22Rv1 (cell line): ENCODE measurements at regions not wholly inside any gene's neighbourhood (a gene's known extent, or its start where the extent isn't known, plus 50 kb on each side); places are given as distances from the start of the nearest gene placed in this dataset.

Experiments
- H3K27ac ChIP-seq: fragments of 450-650 bp; 2 replicates; pipeline ENCODE4 v1.5.1; 2017
- CTCF ChIP-seq: fragments of 450-650 bp; IDR thresholded peaks from 2 replicates; pipeline ENCODE4 v1.5.1; 2017; ENCODE audit warnings: mild to moderate bottlenecking
- ZFX ChIP-seq: fragments of 450-650 bp; IDR thresholded peaks from 2 replicates; pipeline ENCODE4 v1.6.1; 2017; ENCODE audit warnings: antibody characterized with exemption, borderline replicate concordance

GRCh38 chr7:155166673-155167370 lies 96.7 kb downstream of the HTR5A start:
- no peak overlapping the region for H3K27ac ChIP-seq
- TF ChIP-seq CTCF (no peak), ZFX (no peak)

- no peak overlapping the region for H3K27ac ChIP-seq
- TF ChIP-seq CTCF (no peak), ZFX (no peak)
Measured at GRCh38 chr7:155167706-155168365, 97.7 kb downstream of the HTR5A start.

DNA sequence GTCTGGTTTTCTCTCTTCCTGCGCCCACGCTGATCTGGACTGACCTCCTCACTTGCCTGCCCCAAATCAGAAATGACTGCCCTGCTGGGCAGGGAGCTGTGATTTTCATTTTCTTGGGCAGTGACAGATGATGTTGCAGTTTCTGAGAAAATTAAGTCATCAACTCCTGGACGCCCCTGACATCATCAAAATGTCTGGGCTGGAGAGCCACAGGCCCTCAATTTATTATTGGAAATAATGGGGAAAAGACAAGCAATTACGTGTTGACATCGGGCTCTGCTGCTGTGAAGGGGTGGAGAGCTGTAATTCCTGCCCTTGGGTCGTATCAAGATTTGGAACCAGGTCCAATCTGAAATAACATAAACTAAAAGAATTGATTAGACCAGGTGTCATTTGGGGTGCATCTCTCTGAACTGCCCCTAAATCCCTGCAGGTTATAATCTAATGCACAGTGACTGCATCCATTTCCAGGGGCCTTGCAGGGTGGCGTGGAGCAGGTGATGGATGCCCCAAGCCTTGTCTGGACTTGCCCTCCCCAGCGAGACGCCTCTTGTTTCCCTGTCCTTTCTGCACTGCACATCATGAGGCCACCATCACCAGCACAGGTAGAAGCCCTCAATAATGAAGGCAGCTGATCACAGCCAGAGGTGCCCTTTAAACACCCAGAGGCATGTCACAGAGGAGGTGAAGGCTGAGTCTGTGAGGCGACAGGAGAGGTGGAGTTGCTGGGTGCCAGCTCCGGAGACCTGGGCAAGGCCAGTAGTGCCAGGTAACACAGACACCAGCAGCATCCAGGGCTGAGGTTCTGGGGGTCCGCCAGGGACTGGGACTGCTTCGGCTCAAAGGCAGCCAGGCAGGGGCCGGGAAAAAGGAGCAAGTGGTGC lies 98.7 kb downstream of the HTR5A start:
- H3K27ac ChIP-seq = no peak overlapping the region
- TF ChIP-seq ZFX (no peak), CTCF (no peak)

DNA sequence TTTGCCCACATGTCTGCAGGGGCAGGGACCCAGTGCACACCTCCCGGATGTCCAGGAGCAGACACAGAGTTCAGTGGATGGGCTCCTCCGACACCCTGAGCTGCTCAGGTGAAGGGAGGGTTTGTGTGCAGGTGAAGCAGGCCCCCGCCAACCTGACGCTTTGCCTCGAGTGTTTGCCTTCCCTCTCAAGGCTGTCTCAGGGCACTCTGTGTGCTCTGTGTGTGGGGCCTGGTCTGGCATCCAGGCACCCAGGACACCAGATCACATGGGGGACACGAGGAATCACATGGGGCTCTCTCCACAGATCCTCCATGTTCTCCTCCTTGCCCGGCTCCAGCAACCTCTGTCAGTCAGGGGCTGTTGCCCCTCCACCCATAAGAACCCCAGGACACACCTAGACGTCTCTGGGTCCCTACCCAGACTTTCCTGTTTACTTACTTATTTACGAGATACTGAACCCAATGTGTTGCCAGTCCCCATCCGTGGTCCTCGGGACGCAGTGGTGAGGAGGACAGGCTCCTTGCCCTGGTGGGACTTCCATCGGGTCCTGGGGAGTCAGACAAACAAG lies 99.5 kb downstream of the HTR5A start:
- TF ChIP-seq CTCF = no peak
- no peak for TF ChIP-seq ZFX
- H3K27ac ChIP-seq = no peak overlapping the region

DNA sequence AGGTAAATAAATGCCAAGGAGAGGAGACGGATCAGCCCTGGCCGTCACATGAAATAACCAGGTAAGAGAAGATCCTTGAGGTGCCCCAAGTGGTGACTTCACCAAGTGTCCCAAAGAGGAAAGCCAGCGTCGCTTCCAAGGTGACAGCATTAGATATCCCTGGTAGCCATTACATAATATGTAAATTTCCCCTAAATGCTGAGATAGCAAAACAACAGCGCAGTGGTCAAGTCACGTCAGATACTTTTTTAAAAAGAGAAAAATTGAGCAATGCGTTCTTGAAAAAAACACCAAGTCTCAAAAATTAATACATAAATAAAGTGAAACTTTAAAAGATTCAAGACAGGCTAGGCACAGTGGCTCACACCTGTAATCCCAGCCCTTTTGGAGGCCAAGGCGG lies 100.2 kb downstream of the HTR5A start:
- H3K27ac ChIP-seq = no peak overlapping the region
- no peak for TF ChIP-seq ZFX
- no peak for TF ChIP-seq CTCF

- H3K27ac ChIP-seq = no peak overlapping the region
- no peak for TF ChIP-seq ZFX
- no peak for TF ChIP-seq CTCF
Measured at GRCh38 chr7:155172141-155172540, 102.0 kb downstream of the HTR5A start.

DNA sequence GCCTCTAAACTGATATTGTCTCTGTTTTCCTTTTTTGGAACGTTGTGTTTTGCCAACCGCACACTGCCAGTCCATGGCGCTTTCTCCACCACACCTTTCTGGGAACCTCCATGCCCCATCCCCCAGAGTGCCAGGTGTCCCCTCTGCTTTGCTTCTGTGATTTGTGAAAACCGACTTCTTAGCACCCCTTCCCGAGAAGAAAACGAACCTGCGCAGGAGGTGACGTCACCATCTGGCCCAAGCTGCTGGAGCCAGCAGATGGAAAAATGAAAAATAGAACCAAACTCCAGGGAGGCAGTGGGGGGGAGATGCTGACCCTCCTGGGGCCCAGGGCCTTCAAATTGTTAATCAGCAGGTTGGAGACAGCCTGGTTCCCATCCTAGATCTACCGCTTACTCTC lies 103.8 kb downstream of the HTR5A start:
- TF ChIP-seq CTCF = no peak
- no peak for TF ChIP-seq ZFX
- no peak overlapping the region for H3K27ac ChIP-seq
